GM19238 (cell line): ENCODE measurements at regions not wholly inside any gene's neighbourhood (a gene's known extent, or its start where the extent isn't known, plus 50 kb on each side); places are given as distances from the start of the nearest gene placed in this dataset.
A peak's percentile ranks its signal among the peaks of the same experiment; 100 is the strongest.
"Not testable (repeated sequence)": the region's sequence is repeated elsewhere in the genome, so short reads cannot be mapped to it uniquely, and the experiment has no call there.

Experiments used
- DNase-seq: peaks from one replicate; pipeline ENCODE4 v3.0.0; 2011; ENCODE audit warnings: low spot score; ENCODE audit not compliant: insufficient read length

DNA sequence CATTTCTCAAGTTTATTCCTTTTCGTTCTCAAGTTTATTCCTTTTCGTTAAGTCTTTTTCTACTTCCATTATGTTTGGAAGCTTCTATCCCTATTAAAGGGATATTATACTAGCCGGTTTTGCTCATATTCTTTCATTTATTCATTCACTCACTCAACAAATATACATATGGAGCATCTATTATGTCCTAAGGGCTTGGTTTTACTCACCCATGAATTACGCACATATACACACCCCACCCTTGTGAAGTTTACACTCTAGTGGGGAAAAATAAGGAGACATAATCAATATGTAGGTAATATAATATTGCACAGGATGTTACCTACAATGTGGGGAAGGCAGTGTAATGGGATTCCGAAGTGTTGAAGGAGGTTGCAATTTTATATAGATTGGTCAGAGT is 90.5 kb downstream of the ACTL7B start:
- no peak for DNase-seq

- DNase-seq = no peak
Observed at GRCh38 chr9:108762348-108763055, 93.3 kb downstream of the ACTL7B start.

DNA sequence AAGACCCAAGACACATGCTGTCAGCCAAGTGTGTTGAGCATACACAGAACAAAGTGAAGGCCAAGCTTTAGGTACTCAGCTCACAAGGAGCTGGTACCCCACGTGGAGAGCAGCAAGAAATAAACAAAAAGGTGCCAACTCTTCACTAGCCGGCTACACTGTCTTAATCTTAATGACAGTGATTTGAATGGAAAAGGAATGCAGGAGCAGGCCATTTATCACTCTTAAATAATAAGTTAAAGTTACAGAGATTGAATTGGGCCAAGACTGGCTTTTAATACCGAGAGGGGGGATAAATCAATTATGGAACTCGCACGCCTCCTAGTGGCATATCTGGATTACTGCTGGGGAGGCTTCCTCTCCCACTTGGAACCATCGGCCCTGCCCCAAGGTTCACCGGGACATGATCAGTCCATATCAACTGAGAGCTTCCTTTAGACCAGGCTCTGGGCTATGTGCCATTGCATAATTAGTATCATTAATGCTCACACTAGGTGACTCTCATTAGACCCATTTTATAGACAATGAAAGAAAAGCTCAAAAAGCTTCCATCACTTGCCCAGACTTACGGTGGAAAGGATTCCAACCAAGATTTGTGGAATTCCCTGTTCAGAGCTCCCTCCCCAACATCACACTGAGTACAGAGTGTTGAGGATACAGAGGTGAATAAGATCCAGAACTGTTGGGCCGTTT is 94.0 kb downstream of the ACTL7B start:
- peak; percentile 33 for DNase-seq

DNA sequence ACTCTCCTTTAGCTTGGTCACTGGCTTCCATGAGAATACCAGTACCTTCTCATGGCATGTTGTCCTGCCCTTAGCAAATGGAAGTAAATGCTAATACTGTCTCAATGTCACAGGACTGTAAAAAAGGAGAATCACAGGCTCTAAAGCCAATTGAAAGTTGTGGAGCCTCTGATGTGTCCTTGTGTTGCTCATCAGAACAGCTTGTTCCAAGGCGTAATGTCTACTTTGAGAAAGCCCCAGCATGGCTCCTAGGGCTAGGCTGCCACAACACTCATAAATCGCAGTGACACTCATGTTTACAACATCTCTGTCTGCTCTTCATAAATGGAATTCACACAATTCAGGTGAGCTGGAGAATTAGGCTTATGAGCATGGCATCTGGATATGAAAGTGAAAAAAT is 94.9 kb downstream of the ACTL7B start:
- DNase-seq = no peak

DNA sequence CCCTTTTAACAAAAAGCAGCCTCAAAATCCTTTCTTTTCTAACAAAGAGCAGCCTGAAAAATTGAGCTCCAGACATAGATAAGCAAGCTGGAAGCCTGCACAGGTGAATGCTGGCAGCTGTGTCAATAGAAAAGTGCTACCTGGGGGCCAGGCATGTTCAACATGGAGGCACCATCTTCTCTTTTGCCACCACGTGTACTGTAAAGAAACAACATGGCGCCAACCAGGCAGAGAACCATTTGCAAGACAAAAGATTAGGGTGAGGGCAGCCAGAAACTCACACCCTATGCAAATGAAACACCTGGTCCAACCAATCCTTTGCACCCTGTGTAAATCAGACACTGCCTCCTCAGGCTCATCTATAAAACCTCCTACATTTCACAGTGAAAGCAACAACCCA is 96.0 kb downstream of the ACTL7B start:
- DNase-seq = no peak

DNA sequence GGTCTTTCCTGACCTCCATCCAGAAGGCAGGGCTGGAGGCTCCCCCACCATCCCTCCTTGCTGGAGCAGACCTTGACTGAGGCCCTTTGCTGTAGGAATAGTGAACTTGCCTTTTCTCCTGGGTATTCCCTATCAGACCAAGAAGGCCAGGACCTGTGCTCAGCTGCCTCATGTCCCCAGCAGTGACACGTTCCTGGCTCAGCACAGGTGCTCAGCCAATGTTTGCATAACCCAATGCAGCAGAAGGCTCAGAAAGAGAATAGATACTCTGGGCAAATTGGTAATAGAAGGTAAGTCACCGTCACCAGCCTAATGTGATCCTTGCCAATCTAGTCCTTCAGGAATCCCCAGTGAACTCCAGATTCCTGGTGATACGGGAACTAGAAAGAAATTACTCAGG is 96.4 kb downstream of the ACTL7B start:
- no peak for DNase-seq

DNA sequence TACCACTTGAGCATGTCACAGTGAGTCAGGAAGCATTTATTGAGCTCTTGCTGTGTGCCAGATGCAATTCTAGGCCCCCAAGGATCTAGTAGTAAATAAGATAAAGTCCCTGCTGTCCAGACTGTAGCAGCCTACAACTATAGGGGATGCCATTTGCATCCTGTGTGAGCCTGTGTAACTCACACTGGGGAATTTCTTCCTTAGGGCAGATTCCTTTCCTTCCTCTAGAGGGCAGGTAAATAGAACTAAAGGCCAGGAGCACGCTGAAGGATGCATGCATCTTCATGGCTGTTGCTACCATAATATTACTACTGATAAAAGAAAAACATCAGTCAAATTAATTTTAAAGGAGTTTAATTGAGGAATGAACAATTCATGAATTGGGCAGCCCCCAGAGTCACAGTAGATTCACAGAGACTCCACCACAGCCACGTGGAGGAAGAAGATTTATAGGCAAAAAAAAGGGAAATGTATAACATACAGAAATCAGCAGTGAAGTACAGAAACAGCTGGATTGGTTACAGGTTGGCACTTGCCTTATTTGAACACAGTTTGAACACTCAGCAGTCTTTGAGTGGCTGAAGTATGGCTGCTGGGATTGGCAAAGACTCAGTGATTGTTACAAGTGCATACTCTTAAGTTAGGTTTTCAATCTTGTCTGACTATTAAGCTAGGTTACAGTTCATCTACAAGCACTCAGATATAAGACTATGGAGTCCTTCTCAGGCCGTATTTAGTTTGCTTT is 98.9 kb downstream of the ACTL7B start:
- no peak for DNase-seq

DNA sequence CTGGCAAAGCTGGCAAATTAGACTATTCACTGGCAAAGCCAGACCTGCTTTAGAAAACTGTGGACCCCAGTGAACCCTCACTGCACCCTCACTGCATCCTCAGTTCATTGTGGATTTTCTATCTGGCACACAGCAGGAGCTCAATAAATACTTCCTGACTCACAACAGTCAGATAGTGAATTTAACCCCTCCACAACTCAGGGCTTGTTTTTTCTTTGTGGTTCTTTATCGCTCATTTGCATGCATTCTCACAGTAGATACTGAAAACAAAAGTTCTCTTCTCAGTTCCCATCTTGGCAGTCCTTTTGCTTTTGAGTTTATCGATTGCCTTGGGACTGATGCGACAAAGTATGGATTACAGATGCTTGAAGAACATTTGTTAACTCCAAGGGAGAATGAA is 99.8 kb downstream of the ACTL7B start:
- no peak for DNase-seq

- DNase-seq = no peak
Observed at GRCh38 chr9:108751369-108751768, 104.4 kb downstream of the ACTL7B start.

DNA sequence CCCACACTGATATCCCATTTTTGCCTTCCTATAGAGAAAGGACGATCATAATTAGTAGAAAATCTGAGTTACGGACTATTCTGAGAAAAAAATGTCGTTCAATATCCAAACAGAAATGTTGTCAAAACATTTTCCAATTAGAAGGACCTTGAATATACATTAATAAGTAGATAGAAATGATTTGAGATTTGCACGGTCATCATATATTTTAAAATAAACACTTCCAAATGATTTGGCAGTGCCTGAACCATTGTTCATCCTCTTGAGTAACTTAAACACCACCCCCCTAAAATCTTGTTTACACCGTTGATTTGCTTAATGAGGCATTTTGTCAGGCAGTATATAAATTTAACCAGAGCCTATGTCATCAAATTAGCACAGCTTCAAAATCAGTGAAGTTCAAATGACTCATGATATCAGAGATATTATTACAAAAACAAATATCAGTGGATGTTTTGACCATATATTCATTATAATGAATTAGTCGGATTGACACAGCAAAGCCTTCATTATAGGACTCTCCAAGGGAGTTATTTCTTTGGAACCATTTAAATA is 105.0 kb downstream of the ACTL7B start:
- DNase-seq = no peak

DNA sequence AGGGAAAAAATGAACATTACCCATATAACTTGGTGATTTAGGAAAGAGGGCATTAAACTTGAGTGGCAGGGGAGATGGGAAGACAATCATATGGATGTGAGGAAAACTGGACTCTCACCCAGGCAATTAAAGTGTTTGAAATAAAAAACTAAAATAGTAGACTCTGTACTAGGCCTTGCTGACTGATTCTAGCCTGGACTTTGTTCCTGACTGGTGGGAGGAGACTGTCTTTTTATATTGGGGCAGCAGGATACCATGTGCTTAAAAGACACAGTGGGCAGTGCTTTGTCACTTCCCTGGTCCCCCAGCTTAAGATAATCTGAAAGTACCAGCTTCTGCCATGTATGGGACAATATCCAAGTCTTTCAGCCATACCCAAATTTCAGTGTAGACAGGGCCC is 107.0 kb downstream of the ACTL7B start:
- no peak for DNase-seq

GRCh38 chr9:108746864-108747263 is 108.9 kb downstream of the ACTL7B start:
- DNase-seq = no peak

DNA sequence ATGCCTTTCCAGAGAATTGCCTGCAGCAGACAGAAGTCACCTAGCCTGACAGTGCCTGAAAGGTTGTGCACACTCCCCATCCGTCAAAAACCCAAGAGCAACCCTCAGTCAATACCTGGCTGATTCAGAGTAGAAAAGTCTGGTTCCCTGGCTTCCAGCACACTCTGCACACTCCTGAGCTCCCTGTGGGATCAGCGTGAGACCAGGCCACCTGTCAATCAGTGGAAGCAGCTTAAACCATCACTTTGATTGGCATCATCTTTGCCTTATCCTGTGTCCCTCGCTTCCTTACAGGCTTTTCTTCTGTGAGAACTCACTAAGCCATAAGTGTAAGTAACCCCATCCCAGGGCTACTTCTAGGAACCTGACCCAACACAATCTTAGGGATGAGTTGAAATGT is 109.8 kb downstream of the ACTL7B start:
- DNase-seq = no peak

GRCh38 chr9:108744641-108745040 is 111.1 kb downstream of the ACTL7B start:
- DNase-seq = no peak

GRCh38 chr9:108743901-108744371 is 111.8 kb downstream of the ACTL7B start:
- no peak for DNase-seq

DNA sequence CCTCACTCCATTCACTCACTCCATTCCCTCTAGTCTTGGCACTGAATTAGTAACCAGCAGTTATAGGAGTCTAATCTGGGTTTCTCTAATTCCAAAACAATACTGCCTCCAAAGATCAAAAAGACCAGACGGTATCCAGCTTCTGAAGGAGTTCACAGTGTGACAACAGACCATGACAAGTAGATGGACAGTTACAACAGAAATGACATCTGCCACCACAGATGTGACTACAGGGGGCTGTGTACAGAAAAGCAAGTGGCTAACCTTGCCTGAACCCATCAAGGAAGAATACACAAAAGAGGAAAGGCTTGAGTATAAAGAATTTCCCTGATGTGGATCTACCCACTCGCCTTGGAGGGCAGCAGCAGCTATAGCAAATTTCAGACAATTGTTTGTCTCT is 112.4 kb downstream of the ACTL7B start:
- DNase-seq = no peak

DNA sequence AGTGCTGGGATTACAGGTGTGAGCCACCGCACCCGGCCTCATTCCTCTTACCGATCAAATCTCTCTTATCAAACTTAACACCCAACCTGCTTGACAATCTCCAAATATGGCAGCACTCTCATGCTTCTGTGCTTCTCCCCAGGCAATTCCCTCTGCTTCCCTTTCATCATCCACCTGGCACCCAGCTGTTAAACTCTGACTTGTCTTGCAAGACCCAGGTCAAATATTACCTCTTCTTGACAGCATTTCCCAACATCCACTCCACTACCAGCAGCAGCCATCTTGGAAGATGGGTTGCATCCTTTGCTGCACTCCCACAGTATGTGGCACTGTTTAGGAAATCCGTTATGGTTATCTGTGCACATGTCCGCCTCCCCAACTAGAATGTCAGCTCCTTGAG is 113.6 kb downstream of the ACTL7B start:
- no peak for DNase-seq

DNA sequence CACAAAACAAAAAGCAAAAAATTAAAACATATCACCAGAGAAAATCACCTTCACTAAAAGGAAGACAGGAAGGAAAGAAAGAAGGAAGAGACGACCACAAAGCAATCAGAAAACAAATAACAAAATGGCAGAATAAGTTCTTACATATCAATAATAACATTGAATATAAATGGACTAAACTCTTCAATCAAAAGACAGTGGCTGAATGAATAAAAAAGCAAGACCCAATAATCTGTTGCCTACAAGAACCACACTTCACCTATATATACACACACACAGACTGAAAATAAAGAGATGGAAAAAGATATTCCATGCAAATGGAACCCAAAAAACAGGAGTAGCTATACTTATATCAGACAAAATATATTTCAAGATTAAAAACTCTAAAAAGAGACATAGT is 124.5 kb downstream of the ACTL7B start:
- not testable (repeated sequence) for DNase-seq

DNA sequence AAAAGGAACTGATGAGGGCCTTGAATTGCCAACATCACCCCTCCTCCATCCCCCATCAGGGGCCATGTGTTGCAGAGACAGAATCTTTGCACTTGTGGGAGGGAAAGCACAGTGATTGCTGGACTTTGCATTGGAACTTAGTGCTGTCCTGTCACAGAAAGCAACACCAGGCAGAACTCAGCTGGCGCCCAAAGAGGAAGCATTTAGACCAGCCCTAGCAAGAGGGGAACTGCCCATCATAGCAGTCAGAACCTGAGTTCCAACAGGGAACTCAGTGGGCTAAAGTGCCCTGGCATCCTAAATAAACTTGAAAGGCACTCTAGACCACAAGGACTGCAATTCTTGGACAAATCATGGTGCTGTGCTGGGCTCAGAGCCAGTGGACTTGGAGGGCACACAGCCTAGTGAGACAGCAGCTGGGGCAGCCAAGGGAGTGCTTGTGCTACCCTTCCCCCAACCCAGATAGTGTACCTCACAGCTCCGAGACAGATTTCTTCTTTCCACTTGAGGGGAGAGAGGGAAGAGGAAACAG is 128.1 kb downstream of the ACTL7B start:
- no peak for DNase-seq

DNA sequence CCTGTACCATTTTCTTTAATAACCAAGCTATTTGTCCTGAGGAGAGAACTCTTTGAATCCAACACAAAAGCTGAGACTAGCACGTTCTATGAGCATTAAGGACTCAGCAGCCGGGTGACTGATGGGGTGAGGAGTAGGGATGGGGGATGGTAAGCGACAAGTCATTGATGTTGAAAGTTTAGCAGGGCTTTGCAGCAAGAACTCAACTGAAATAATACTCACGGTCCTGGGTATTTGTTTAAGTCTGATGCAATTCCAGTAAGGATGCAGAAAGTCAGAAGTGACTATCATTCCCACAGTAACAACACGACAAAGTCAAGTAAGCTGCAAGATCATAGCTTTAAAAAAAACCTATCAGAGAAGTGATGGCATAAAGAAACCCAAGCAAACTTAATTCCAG is 131.1 kb downstream of the ACTL7B start:
- DNase-seq = no peak

GRCh38 chr9:108724122-108724521 is 131.7 kb downstream of the ACTL7B start:
- DNase-seq = no peak

DNA sequence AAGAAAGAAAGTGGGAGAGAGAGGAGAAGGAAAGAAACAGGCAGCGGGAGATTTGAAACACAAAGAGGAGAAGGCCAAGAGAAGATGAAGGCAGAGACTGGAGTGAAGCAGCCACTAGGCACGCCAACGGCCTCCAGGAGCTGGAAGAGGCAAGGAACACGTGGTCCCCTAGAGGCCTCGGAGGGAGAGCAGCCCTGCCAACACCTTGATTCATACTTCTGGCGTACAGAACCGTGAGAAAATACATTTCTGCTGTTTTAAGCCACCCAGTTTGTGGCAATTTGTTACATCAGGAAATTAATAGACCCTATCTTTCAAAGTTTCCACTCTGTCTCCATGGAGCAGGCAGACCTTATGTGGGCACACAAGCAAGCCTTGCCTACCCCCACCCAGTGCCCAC is 133.4 kb downstream of the ACTL7B start:
- no peak for DNase-seq
